ENCODE measurements at regions not wholly inside any gene's neighbourhood (a gene's known extent, or its start where the extent isn't known, plus 50 kb on each side); places are given as distances from the start of the nearest gene placed in this dataset.

DNA sequence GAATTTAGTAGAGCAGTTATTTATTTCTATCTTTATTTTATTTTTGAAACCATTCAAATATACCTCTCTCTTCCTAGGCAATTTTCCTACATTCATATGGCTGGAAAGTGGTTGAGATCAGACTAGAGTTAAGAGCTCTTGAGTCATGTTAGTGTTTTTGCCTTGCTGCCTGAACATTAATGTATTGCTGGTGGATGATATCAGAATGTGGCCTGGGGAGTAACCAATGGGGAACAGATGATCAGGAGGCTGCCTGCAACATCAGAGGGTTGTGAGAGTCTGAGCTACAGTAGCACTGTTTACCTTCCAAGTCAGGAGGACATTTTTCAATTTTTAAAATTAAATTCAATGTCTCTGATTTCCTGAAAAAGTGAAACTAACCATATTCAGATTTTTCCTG, 166.3 kb upstream of the TRHDE start:
- no peak for ATAC-seq
- no peak for TF ChIP-seq ZNF8 (CRISPR knock-in tag; IDR thresholded peaks at IDR 0.05)
- TF ChIP-seq PPARA (CRISPR knock-in tag; IDR thresholded peaks at IDR 0.05; ENCODE audit: borderline replicate concordance): no peak
- no peak for TF ChIP-seq ARNTL (CRISPR knock-in tag; IDR thresholded peaks at IDR 0.05; ENCODE audit: borderline replicate concordance, low read depth)
- no peak for TF ChIP-seq TCF4 (CRISPR knock-in tag; IDR thresholded peaks at IDR 0.05; ENCODE audit: borderline replicate concordance)
- no peak for TF ChIP-seq OSR1 (CRISPR knock-in tag; IDR thresholded peaks at IDR 0.05)

DNA sequence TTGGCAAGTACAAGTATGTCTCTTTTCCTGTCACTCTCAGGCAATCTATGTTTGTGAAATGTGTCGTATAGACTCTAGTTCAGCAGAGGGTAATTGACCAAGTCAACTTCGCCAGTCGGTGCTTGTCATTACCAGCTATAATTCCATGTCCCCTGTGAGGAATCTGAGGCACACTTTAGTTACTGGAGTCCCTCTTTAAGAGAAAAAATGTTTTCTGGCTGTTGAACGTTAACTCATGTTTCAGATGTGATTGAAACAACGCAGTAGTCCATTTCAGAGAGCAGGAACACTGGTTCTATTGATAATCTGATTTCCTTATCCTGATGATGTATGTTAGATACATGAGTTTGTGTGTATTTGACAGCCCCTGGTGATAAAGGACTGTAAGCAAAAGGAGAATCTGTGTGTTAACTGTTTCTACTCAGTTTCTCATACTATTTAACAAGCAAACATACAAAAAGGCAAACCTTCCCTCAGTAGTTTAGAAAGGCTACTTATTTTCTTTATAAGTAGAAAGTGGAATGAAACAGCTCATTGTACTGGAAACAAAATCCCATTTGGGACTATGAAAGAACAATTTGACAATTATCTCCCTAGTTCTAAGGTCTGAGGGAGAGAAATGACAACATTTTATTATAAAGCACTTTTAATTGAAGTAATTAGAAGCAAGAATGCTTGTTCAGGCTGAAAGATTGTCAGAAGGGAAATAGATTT, 161.1 kb upstream of the TRHDE start:
- TF ChIP-seq PPARA (CRISPR knock-in tag; IDR thresholded peaks at IDR 0.05; ENCODE audit: borderline replicate concordance) (no peak), RARB (CRISPR knock-in tag; IDR thresholded peaks at IDR 0.05) (no peak), ARNTL (CRISPR knock-in tag; IDR thresholded peaks at IDR 0.05; ENCODE audit: borderline replicate concordance, low read depth) (no peak), BACH2 (CRISPR knock-in tag; IDR thresholded peaks at IDR 0.05; ENCODE audit: borderline replicate concordance) (no peak), CSDC2 (CRISPR knock-in tag; IDR thresholded peaks at IDR 0.05) (no peak), TCF4 (CRISPR knock-in tag; IDR thresholded peaks at IDR 0.05; ENCODE audit: borderline replicate concordance) (no peak), ZFP3 (CRISPR knock-in tag; IDR thresholded peaks at IDR 0.05) (no peak), ZFP30 (CRISPR knock-in tag; IDR thresholded peaks at IDR 0.05) (no peak), GLIS3 (CRISPR knock-in tag; IDR thresholded peaks at IDR 0.05) (no peak), ZC3H10 (CRISPR knock-in tag; IDR thresholded peaks at IDR 0.05) (no peak), ZNF8 (CRISPR knock-in tag; IDR thresholded peaks at IDR 0.05) (no peak), ISL1 (CRISPR knock-in tag; IDR thresholded peaks at IDR 0.05) (no peak), ZNF565 (CRISPR knock-in tag; conservative IDR thresholded peaks at IDR 0.05; ENCODE audit: low read depth) (no peak)
- TF ChIP-seq, protein P1, sequence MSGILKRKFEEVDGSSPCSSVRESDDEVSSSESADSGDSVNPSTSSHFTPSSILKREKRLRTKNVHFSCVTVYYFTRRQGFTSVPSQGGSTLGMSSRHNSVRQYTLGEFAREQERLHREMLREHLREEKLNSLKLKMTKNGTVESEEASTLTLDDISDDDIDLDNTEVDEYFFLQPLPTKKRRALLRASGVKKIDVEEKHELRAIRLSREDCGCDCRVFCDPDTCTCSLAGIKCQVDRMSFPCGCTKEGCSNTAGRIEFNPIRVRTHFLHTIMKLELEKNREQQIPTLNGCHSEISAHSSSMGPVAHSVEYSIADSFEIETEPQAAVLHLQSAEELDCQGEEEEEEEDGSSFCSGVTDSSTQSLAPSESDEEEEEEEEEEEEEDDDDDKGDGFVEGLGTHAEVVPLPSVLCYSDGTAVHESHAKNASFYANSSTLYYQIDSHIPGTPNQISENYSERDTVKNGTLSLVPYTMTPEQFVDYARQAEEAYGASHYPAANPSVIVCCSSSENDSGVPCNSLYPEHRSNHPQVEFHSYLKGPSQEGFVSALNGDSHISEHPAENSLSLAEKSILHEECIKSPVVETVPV (CRISPR knock-in tag; IDR thresholded peaks at IDR 0.05): no peak
- TF ChIP-seq, protein P2, sequence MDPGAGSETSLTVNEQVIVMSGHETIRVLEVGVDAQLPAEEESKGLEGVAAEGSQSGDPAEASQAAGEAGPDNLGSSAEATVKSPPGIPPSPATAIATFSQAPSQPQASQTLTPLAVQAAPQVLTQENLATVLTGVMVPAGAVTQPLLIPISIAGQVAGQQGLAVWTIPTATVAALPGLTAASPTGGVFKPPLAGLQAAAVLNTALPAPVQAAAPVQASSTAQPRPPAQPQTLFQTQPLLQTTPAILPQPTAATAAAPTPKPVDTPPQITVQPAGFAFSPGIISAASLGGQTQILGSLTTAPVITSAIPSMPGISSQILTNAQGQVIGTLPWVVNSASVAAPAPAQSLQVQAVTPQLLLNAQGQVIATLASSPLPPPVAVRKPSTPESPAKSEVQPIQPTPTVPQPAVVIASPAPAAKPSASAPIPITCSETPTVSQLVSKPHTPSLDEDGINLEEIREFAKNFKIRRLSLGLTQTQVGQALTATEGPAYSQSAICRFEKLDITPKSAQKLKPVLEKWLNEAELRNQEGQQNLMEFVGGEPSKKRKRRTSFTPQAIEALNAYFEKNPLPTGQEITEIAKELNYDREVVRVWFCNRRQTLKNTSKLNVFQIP (CRISPR knock-in tag; IDR thresholded peaks at IDR 0.05; ENCODE audit: borderline replicate concordance, low read depth): no peak
- TF ChIP-seq, protein P3, sequence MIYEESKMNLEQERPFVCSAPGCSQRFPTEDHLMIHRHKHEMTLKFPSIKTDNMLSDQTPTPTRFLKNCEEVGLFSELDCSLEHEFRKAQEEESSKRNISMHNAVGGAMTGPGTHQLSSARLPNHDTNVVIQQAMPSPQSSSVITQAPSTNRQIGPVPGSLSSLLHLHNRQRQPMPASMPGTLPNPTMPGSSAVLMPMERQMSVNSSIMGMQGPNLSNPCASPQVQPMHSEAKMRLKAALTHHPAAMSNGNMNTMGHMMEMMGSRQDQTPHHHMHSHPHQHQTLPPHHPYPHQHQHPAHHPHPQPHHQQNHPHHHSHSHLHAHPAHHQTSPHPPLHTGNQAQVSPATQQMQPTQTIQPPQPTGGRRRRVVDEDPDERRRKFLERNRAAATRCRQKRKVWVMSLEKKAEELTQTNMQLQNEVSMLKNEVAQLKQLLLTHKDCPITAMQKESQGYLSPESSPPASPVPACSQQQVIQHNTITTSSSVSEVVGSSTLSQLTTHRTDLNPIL (CRISPR knock-in tag; IDR thresholded peaks at IDR 0.05; ENCODE audit: low read depth): no peak
- TF ChIP-seq, protein P4, sequence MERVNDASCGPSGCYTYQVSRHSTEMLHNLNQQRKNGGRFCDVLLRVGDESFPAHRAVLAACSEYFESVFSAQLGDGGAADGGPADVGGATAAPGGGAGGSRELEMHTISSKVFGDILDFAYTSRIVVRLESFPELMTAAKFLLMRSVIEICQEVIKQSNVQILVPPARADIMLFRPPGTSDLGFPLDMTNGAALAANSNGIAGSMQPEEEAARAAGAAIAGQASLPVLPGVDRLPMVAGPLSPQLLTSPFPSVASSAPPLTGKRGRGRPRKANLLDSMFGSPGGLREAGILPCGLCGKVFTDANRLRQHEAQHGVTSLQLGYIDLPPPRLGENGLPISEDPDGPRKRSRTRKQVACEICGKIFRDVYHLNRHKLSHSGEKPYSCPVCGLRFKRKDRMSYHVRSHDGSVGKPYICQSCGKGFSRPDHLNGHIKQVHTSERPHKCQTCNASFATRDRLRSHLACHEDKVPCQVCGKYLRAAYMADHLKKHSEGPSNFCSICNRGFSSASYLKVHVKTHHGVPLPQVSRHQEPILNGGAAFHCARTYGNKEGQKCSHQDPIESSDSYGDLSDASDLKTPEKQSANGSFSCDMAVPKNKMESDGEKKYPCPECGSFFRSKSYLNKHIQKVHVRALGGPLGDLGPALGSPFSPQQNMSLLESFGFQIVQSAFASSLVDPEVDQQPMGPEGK (CRISPR knock-in tag; IDR thresholded peaks at IDR 0.05; ENCODE audit: borderline replicate concordance): no peak
- ATAC-seq: no peak

DNA sequence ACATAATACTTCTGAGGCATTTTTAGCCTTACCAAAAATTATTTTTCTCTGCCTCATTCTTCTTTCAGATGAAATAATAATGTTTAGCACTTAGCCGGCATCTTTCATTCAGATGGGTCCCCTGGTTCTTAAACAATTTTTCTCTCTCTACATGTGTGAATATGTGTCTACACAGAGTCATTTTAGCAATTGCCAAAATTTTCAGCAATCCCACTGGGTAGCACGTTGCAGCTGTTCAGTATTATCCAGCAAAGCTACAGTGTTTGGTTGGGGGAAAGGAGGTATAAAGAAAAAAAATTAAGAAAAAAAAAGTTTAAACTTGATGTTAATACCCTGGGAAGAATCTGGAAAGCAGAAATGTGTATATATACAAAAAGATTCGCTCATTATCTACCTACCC, 160.5 kb upstream of the TRHDE start:
- no peak for ATAC-seq
- no peak for TF ChIP-seq ARNTL (CRISPR knock-in tag; IDR thresholded peaks at IDR 0.05; ENCODE audit: borderline replicate concordance, low read depth)
- TF ChIP-seq TCF4 (CRISPR knock-in tag; IDR thresholded peaks at IDR 0.05; ENCODE audit: borderline replicate concordance): no peak
- TF ChIP-seq ZC3H10 (CRISPR knock-in tag; IDR thresholded peaks at IDR 0.05): no peak
- TF ChIP-seq GLIS3 (CRISPR knock-in tag; IDR thresholded peaks at IDR 0.05): no peak
- TF ChIP-seq, protein P4 (CRISPR knock-in tag; IDR thresholded peaks at IDR 0.05; ENCODE audit: borderline replicate concordance): no peak
- no peak for TF ChIP-seq CSDC2 (CRISPR knock-in tag; IDR thresholded peaks at IDR 0.05)
- no peak for TF ChIP-seq ISL1 (CRISPR knock-in tag; IDR thresholded peaks at IDR 0.05)
- no peak for TF ChIP-seq ZFP3 (CRISPR knock-in tag; IDR thresholded peaks at IDR 0.05)
- TF ChIP-seq, protein P3 (CRISPR knock-in tag; IDR thresholded peaks at IDR 0.05; ENCODE audit: low read depth): no peak
- TF ChIP-seq, protein P5, sequence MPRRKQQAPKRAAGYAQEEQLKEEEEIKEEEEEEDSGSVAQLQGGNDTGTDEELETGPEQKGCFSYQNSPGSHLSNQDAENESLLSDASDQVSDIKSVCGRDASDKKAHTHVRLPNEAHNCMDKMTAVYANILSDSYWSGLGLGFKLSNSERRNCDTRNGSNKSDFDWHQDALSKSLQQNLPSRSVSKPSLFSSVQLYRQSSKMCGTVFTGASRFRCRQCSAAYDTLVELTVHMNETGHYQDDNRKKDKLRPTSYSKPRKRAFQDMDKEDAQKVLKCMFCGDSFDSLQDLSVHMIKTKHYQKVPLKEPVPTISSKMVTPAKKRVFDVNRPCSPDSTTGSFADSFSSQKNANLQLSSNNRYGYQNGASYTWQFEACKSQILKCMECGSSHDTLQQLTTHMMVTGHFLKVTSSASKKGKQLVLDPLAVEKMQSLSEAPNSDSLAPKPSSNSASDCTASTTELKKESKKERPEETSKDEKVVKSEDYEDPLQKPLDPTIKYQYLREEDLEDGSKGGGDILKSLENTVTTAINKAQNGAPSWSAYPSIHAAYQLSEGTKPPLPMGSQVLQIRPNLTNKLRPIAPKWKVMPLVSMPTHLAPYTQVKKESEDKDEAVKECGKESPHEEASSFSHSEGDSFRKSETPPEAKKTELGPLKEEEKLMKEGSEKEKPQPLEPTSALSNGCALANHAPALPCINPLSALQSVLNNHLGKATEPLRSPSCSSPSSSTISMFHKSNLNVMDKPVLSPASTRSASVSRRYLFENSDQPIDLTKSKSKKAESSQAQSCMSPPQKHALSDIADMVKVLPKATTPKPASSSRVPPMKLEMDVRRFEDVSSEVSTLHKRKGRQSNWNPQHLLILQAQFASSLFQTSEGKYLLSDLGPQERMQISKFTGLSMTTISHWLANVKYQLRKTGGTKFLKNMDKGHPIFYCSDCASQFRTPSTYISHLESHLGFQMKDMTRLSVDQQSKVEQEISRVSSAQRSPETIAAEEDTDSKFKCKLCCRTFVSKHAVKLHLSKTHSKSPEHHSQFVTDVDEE (CRISPR knock-in tag; IDR thresholded peaks at IDR 0.05): no peak
- no peak for TF ChIP-seq ZNF8 (CRISPR knock-in tag; IDR thresholded peaks at IDR 0.05)
- no peak for TF ChIP-seq BACH2 (CRISPR knock-in tag; IDR thresholded peaks at IDR 0.05; ENCODE audit: borderline replicate concordance)
- TF ChIP-seq ZNF70 (CRISPR knock-in tag; IDR thresholded peaks at IDR 0.05): no peak
